DMS53 treated with DMSO at 0.1 percent for 48 hours (cell line): ENCODE measurements at regions not wholly inside any gene's neighbourhood (a gene's known extent, or its start where the extent isn't known, plus 50 kb on each side); places are given as distances from the start of the nearest gene placed in this dataset.

Source experiments
- DNase-seq: peaks from one replicate; lab custom pipeline; 2025; ENCODE audit not compliant: unreplicated experiment; lab: John Stamatoyannopoulos, UW

DNA sequence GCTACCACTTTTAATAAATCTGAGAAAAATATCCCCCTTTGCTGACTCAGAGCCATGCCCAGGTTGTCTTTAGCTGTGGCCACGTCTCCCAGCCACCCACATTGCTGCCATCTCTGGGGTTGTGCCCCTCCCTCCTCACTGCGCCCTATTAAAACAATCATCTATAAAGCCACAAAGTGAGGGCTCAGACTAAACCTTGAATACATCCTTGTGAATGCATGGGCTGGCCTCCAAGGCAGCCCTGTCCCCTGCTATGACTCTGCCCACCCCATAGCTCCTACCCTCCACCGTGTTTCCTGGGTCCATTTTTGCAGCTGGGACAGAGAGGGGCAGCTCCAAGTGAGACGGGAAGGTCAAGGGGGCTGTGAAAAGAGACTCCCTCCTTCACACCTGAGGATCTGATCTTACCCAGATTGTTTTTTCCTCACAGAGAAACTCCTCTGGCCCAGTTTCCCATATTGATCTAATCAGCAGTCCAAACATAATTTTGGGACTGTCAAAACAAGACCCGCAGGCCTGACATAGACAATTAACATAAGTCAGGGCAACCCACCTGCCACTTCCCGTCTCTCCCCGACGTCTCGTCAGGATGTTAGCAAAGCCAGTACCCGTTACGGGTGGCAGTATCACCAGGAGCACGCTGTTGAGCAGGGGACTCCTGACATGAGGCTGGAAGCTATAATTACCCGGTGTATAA, 199.0 kb downstream of the KATNAL1 start:
- no peak for DNase-seq

DNA sequence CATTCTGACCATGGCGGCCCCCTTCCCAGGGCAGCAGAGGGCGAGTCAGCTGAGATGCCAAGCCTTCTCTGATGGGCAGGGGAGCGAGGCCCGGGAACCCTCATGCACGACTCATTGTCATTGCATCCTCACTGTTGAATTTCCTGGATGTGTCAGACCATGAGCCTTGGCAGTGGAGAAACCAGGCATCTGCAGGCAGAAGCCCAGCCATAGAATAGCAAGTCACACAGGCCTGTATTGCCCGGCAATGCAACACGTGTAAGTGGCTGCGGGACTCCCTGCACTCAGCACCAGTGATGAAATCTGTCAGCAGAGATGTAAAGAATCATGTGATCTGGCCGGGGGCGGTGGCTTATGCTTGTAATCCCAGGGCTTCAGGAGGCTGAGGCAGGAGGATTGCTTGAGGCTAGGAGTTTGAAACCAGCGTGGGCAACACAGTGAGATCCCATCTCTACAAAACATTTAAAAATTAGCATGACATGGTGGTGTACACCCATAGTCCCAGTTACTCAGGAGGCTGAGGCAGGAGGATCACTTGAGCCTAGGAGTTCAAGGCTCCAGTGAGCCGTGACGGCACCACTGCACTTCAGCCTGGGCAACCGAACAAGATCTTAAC, 199.7 kb downstream of the KATNAL1 start:
- DNase-seq = no peak

DNA sequence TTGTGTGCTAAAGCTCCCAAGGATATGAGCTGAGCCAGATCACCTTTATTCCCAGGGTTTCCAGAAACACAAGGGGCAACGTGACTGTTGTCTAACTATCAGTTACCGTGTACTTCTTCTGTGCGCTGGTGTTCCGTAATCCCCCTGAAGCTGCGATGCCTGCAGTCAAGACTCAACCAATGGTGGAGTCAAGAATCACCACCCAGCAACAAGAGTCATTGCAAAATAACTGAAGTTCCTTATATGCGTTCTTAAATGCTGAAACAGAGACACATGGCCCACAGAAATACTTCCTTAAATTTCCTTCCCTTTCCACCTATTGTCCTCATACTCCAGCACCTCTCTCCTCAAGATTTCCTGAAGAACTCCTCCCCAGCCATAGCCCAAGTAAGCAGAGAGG, 200.2 kb downstream of the KATNAL1 start:
- no peak for DNase-seq

DNA sequence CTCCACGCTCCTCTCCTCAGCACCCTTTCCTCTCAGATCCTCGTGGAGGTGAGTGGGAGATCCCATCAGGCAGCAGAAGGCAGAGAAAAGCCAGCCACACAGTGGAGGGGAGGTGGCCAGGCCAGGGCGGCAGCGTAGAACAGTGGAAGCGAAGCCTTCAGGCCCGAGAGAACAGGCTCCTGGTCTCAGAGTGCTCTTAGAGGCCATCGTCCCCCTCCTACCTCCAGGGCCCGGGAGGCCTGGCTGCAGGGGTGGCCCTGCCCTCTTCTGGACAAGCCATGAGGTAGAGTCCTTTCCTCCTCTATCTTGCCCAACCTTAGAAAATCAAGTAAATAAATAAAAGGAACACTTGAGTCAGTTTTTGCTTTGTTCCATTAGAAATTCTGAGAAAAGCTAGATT, 202.0 kb downstream of the KATNAL1 start:
- DNase-seq = no peak

DNA sequence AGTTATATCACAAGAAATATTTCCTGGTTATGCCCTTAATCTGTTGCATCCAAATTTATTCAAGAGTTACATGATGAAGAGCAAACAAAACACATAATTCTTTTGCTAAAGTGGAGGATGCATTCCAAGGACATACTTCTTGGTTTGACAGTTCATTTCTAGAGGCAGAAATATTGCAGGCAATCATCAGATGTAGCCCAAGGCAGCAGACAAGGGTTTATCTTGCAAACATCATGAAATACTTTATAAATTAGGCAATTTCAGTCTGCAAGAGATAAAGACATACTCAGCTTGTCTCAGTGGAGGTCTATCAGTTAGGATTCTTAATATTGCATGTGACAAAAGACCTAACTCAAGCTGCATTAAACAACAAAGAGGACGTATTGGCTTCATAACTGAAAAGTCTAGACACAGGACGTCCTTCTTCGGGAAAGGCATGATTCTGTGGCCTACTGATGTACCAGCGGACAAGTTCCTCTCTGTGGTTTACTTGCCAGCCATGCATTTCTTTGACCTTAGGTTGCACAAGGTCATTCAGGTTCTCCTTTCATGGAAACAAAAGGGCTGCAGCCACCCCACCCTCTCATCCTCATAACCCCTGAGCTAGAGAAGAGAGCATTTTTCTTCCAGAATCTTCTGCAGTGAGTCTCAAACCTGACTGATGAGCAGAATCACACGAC, 204.1 kb downstream of the KATNAL1 start:
- DNase-seq = no peak

DNA sequence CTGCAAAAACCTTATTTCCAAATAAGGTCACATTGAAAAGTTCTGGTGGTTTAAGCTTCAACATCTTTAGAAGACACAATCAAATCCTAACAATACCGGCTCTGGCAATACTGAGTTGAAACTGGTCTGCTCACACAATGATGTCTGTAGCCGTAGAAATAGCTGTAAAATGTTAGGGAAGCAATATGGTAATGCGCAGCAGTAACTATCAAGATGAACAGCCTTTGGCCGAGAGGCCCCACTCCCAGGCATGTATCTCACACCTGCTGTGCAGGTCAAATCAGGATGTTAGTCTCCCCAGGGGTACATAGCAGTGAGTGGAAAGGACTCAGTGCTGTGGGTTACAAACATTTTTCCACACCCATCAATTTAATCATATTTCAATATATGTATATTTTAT, 207.1 kb downstream of the KATNAL1 start:
- DNase-seq = no peak

DNA sequence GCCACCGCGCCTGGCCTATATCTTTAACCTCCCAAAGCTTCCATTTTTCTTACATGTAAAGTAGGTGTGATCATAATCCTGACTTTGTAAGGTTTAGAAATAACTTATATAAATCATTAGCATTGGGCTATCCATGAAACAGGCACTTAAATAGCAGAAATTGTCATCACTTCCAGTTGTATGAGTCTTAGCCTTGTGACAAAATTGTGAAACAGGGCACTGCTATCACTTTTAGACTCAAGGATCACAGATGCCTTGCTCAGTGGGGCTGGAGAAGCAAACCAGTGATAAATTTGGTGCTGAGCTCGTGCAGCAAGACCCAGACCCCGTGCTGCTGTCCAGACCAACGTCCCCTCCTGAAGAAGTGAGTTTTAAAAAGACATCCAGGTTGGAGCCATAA, 209.7 kb downstream of the KATNAL1 start:
- no peak for DNase-seq

DNA sequence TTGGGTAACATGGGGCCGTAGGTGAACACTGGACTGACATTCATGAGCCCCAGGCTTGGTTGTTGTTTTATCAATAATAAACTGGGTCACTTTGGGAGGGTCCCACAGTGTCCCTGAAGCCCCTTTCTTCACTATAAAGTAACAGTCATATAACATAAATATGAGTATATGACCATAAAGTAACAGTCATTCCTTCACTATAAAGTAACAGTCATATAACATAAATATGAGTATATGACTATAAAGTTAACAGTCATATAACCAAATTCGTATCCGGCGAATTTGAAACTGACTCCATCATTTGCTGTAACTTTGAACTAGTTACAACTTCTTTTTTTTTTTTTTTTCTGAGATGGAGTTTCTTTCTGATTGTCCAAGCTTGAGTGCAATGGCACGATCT, 210.3 kb downstream of the KATNAL1 start:
- DNase-seq = no peak

DNA sequence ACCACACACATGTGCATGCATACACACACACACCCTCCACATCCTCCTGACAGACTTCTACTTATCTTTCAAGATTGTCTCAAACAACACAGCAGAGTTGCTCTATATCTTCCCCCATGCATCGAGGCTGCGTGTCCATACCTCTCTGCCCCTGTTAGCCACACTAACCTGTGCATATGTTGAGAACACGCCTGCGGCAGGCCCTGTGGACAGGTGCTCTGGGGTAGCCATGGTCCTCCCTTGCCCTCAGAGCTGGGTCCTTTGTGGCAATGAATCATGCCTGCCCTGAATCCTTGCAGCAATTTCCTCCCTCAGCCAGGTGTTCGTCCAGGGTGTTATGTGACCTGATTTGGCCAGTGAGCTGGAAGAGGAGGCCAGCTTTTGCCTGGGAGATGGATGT, 213.3 kb downstream of the KATNAL1 start:
- DNase-seq = no peak

DNA sequence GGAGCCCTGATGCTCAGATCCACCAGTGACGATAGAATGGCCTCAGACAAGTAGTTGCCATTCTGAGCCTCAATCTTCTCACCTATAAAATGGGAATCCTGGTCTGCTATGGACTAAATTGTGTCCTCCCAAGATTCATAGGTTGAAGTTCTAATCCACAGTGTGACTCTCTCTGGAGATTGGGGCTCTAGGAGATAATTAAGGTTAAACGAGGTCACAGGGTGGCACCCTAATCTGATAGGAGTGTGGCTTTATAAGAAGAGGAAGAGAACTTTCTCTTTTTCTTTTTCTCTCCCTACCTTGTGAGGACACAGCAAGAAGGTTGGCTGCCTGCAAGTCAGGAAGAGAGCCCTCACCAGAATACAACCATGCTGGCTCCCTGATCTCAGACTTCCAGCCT, 214.1 kb downstream of the KATNAL1 start:
- no peak for DNase-seq

DNA sequence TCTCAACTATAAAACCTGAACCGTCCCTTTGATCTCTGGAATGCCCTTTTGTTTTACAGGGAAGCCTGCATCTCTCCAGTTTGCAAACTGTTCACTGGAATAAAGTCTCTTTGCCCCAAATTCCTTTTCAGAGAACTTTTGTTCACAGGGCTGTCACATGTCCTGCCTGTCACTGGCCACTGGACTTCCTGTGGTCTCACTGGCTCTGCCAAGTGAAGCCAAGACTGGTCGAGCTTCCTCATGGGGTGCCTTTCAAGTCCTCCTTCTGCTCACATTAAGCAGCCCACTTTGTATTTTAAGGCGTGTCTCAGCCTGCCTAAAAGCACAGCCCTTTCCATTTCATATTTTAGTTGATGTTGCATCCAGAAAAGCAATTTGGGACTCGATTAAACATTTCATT, 215.7 kb downstream of the KATNAL1 start:
- no peak for DNase-seq

DNA sequence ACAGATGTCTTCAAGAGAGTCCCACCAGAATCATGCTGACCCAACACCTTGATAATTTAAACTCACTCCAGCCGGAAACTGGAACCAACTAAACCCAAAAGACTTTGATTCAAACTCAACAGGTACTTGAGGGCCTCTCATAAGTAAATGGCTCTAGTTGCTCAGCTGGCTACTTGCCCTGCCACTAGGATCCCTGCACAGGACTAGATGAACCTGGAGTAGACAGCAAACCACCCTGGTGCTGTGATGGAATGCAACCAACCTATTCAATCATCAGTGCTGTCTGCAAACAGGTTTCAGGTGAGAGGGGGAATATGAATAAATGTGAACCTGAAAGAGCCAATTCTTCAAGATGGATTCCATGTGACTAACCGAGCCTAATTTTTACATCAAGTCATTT, 216.3 kb downstream of the KATNAL1 start:
- no peak for DNase-seq

DNA sequence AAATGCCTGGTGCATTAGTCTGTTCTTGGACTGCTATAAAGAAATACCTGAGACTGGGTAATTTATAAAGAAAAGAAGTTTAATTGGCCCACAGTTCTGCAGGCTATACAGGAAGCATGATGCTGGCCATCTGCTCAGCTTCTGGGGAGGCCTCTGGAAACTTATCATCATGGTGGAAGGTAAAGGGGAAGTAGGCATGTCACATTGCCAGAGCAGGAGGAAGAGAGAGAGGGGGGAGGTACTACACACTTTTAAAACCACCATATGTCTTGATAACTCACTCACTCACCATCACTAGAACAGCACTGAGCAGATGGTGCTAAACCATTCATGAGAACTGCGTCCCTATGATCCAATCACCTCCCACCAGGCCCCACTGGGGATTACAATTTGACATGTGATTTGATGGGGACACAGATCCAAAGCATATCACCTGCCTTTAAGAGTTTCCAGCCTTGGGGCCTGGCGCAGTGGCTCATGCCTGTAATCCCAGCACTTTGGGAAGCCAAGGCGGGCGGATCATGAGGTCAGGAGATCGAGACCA, 219.0 kb downstream of the KATNAL1 start:
- DNase-seq = no peak

DNA sequence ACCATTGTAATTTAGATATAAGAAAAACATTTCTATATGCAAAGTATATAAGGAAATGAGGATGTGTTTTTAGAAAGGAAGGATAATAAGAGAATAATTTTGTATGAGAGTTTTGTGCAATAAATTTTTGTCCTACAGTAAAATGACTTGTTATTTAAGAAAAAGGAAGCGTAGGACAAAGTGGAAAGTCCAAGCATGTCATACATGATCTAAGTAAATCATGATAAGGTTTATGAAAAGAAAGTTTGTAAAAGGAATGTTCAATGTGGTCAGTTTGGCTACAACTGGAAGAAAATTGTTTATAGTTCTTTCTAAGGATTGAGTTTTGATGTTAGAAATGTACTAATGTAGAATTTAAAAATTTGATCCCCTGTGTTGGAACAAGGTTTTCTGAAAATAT, 222.3 kb downstream of the KATNAL1 start:
- DNase-seq = no peak

DNA sequence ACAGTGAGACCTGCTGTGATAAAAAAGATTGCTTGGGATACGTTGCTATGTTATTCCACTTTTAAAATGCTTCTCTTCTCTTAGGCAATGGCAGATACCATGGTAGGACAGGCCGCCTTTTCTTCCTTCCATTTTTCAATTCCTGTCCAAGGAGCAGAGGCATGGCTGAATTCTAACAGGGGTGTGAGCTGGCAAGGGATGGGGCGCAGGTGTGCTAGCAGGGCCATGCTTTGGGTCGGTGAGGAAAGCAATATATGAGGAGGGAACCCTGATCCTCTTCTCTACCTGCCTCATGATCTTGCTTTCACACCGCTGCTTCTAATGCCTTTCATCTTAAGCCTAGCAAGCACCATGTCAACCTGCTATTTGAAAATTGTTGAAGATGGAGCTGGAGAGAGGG, 225.0 kb downstream of the KATNAL1 start:
- no peak for DNase-seq

DNA sequence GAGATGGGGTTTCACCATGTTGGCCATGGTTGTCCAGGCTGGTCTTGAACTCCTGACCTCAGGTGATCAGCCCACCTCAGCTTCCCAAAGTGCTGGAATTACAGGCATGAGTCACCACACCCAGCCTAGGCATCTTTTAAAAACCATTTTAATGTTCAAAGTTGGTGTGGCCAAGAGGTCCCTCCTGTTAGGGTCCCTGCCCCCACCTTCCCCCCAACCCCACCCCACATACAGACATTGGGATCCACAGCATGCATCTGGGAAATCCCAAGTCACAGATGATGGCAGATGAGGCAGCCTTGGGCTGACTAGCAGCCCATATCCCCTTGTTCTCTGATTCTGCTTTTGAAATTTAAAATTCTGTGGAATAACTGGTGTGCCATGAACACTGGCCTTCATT, 226.0 kb downstream of the KATNAL1 start:
- no peak for DNase-seq

DNA sequence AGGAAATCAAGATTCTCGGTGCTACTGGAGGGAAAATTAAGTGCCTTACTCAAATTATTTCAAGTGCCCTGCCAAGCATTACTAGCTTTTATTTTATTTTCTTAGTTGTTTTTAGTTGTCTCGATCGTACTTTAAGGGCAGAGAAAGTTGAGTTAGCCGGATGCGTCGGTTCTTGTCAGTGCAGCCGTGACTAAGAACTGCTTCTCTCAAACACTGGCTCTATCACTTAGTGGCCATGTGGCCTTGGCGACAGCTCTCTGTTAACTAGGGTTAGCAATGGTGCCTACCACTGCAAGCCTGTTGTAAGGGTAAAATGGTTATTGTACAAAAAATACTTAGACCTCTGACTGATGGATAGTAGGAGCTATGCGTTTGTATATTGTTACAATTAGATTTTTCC, 227.8 kb downstream of the KATNAL1 start:
- DNase-seq = no peak

DNA sequence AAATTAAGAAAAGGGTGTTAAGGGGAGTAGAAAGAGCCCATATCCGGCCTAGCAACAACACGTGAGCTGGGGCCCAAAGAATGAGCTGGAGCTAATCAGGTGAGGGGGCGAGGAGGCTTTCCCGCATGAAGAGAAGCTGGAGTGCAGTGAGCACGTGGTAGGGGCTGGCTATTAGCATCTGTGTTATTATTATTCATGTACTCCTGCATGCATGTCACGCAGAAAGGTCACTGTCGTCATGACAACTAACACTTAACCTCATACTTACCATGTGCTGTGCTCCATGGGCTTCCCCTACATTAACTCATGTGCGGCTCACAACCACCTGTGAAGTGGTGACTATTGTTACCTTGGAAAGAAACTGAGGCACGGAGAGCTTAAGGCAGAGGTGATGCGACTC, 227.6 kb upstream of the UBL3 start:
- DNase-seq = no peak

DNA sequence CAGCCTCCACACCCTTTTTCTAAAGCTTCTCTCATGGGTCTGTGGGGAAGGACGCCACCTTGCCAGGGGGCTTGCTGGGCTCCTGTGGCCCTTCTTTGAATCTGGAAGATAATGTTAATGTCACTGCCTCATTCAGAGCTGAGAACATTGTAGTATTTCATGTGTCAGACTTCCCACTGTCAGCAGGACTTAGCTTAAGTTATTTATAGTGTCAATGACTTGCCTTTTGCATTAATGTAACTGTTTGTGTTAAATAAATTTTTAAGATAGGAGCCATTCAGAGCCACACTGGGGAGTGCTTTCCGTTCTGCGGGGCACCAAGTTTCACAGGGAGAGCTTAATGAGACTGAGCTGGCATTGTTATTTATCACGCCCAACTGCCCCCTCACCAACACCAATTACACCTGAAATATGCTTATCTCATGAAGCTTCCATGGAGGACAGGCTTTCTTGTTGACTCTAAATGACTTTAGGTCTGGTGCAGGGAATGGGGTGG, 226.9 kb upstream of the UBL3 start:
- no peak for DNase-seq

DNA sequence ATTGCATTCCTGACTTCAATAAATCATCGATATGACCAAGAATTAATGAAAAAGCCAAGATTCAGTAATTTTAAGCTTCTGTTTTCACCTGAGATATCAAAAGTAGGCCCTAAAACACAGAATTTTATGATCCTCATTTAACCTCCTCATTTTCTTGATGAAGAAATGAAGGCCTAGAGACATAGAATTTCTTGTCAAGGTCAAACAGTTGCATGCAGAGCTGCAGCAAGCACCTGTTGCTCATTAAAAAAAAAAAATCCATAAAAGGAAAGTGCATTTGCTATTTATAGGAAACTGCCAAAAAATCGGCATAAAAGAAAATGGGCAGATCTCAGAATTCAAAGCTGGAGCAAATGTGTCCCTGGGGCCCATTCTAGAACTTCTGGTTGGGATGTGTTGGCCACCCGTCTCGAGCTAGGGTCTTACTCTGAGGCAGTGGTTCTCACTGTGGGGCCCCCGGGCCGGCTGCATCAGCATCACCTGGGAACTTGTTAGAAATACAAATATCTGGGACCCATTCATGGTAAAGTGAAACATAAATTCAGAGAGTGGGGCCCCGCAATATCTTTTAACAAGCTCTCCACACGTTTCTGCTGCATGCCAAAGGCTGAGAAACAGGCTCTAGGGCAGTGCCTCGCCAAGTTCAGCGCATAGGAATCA, 224.7 kb upstream of the UBL3 start:
- DNase-seq = no peak

DNA sequence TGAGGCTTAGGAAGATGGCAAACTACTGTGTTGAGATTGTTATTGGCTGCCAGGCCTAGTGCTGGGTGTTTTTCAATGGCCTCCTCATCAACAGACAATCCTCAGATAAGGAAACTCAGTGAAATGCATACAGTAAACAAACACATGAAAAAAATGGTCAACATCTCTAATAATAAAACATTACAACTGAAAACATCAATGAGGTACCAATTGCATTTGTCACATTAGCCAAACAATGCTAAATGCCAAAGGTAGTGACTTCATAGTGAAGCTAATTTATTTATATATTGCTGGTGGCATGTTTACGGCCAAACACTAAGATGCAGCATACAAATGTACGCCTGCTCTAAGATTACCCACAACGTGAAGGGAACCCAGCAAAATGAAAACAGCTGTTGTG, 224.0 kb upstream of the UBL3 start:
- DNase-seq = no peak

DNA sequence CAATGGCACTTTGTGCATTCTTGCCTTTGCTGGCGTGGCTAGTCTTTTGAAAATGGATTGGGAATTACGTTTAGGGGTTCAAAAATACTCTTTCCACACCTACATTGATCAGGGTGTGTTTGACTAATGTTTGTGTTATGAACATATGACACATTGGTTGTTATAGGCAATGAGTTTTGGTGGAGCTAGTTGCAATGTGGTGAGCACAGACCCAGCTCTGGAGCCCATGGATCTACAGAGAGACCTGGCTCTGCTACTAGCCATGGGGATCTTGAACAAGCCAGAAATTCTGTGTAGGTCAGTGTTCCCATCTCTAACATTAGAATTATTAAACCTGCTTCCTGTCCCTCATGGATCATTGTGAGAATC, 222.4 kb upstream of the UBL3 start:
- DNase-seq = no peak
